Myocyte (in vitro differentiated cells): ENCODE measurements at regions not wholly inside any gene's neighbourhood (a gene's known extent, or its start where the extent isn't known, plus 50 kb on each side); places are given as distances from the start of the nearest gene placed in this dataset.

Experiments used
- DNase-seq: peaks from one replicate; pipeline ENCODE4 v3.0.0-alpha.2; 2012; ENCODE audit warnings: low read depth

- DNase-seq, result no peak
Measured at GRCh38 chr6:18752278-18753068, 365.3 kb downstream of the RNF144B start.

- no peak for DNase-seq
Measured at GRCh38 chr6:18753076-18753475, 365.9 kb downstream of the RNF144B start.

- no peak for DNase-seq
Measured at GRCh38 chr6:18763086-18763485, 375.9 kb downstream of the RNF144B start.

GRCh38 chr6:18784794-18785193 lies 397.6 kb downstream of the RNF144B start:
- no peak for DNase-seq

GRCh38 chr6:18785810-18786490 lies 398.8 kb downstream of the RNF144B start:
- no peak for DNase-seq

- DNase-seq, result no peak
Measured at GRCh38 chr6:18792866-18793265, 405.7 kb downstream of the RNF144B start.

DNA sequence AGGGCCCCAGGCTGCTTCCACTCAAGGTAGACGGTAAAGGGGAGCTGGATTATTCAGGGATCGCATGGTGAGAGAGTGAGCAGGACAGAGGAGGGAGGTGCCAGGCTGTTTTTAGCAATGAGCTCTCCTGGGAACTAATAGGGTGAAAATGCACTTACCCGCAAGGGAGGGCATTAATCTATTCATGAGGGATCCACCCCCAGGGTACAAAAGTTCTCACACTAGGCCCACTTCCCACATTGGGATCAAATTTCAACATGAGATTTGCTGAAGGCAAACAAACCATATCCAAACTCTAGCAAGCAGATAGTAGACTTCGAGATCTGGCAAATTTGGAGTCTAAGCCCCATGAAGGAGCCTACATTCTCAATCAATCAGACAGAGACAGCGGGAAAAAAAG lies 408.6 kb downstream of the RNF144B start:
- DNase-seq, result no peak

GRCh38 chr6:18820725-18821124 lies 433.6 kb downstream of the RNF144B start:
- no peak for DNase-seq

- DNase-seq, result peak; percentile 2
Measured at GRCh38 chr6:18823782-18824386, 436.7 kb downstream of the RNF144B start.

GRCh38 chr6:18829272-18829870 lies 442.2 kb downstream of the RNF144B start:
- DNase-seq, result no peak

DNA sequence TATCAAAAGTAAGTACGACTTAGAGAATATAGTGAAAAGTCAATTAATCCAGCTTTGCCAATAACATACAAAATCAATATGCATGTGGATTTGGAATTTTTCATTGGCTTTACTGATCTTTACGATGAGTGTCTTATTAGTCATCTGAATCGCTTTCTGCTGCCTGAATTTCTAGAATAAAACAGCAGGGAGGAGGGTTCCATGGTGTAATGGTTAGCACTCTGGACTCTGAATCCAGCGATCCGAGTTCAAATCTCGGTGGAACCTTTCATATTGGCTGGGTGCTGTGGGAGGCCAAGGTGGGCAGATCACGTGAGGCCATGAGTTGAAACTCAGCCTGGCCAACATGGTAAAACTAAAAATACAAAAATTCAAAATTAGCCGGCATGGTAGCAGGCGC lies 448.8 kb downstream of the RNF144B start:
- no peak for DNase-seq

GRCh38 chr6:18837013-18837412 lies 449.9 kb downstream of the RNF144B start:
- no peak for DNase-seq

- DNase-seq, result no peak
Measured at GRCh38 chr6:18842534-18842933, 455.4 kb downstream of the RNF144B start.

DNA sequence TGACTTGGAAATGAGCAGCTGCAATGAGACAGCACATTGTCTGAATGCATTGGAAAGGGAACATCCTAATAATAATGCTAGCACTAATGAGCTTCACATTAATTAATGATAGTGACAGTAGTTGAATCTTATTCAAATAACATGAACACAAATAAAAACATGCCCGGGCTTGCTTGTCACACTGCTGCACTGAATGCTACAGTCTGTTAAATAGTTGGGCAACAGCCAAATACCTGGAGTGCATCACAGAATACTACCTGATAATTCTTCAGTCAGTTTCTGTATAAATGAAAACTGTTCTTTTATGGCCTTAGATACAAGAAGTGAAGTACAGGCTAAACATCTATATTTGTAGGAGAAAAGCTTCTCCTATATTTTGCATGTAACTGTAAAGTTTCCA lies 458.7 kb downstream of the RNF144B start:
- DNase-seq, result no peak

DNA sequence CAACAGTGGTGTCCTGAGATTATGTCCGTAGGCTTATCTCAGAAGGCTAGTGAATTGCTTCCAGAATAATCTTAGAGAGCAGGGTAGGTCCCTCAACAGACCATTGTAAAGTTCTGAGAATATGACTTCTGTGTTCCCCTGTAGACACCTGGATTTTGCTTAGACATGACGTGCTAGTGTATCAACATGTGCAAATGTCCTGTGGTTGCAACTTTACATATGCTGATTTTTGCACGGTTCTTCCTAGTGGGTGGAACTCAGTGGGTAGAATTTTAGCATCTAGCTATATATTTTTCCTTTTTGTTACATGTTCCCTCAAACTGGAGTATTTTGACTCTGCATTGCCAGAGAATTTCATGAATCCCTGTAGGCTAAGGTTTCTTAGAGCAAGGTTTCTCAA lies 459.2 kb downstream of the RNF144B start:
- no peak for DNase-seq

GRCh38 chr6:18861204-18861603 lies 474.1 kb downstream of the RNF144B start:
- DNase-seq, result no peak

GRCh38 chr6:18883268-18883667 lies 496.1 kb downstream of the RNF144B start:
- no peak for DNase-seq

DNA sequence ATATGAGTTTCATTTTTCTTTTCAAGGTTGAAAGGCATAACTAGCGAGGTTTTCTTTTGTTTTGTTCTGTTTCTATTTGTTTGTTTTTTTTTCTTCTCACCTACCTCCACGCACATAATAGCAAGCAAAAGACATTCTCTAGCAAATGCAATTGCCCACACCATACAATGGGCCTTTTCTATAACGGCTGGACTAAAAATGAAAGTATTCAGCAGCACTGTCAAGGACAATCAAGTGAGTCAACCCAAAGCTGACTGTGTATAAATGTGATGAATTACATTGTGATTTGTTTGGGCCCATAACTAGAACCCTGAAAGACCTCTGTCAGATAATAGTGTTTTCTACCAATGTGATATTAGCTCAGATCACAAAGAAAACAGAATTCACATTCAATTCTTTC lies 496.7 kb downstream of the RNF144B start:
- DNase-seq, result no peak

DNA sequence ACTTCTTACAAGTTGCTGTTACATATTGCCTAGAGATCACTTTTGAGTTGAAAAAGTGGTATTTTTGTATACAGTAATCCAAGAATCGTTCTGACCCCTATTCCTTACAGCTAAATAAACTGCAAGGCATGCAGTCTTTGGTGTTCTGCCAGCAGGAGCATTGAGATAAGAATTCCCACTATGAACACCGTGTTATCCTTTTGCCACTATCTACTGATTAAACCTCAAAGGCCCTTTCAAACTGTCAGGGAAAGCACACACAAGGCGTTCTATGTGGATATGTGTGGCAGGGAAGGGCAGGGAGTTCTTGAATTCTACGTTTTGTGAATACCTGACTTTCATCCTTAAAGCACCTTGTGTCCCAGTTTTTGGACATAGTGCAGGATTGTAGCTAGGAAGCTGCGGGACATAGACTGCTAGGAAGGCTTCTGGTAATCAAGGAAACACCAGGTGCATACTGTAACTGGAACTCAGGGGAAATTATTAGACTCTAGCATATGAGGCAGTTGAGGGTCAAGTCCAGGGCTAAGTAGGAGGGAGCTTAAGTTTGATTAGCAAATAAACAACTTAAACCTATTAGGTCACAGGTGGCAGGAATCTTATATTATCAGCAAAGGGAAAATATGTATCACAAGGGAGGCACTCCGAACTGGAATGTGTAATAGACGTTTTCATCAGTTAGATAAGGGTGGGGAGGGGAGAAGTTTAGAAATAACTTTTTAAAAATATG lies 506.6 kb downstream of the RNF144B start:
- no peak for DNase-seq

DNA sequence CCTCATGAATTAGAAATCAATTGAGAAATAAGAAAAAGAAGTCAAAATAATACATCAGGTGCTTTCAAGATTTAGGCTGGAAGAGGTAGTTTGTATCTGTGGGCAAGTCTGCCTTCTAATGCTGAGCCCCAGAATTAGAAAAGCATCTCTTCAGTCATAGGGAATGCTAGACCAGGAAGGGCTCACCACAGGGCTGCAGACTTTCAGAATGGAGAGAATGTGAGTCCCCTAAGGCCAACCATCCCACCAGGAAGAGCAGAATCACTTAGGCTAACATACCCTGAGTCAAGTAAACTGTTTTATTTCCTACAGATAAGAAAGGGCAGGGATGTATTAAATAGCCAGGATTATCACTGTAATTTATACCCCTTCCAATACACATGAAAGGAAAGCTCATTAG lies 510.2 kb downstream of the RNF144B start:
- no peak for DNase-seq

GRCh38 chr6:18904681-18905080 lies 517.5 kb downstream of the RNF144B start:
- DNase-seq, result no peak
